ENCODE measurements at regions not wholly inside any gene's neighbourhood (a gene's known extent, or its start where the extent isn't known, plus 50 kb on each side); places are given as distances from the start of the nearest gene placed in this dataset.

DNA sequence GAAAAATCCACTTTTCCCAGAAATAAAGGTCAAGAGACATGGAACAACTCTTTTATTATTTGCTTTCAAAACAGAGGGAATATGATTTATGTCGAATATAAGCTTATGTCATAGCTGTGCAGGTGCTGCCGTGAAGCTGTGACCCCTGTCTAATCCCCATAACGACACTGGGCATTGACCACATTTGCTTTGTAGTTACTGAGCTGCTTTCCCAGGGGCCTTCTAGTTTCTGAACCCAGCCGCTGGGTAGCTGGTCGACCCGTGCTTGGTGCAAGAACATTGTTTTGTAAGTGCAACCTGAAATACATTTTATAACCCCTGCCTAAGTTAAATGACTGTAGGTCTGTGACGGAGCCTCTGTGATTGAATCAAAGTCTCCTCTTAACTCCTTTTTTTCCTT is 144.9 kb upstream of the HDAC9 start:
- TF ChIP-seq EZH2 (IDR thresholded peaks at IDR 0.05; ENCODE audit: insufficient read depth, poor library complexity, severe bottlenecking) (no peak), EZH2phosphoT487 (IDR thresholded peaks at IDR 0.05; ENCODE audit: insufficient read depth, low read depth) (no peak)
